SK-N-SH treated with all-trans-retinoic acid at 6 μM for 48 hours (cell line): ENCODE measurements at regions not wholly inside any gene's neighbourhood (a gene's known extent, or its start where the extent isn't known, plus 50 kb on each side); places are given as distances from the start of the nearest gene placed in this dataset.

Experiments used
- ATAC-seq: fragments of 200-7000 bp; cut with Tn5 transposase; 3 replicates; pipeline ENCODE4 v1.9.1; 2020; ENCODE audit warnings: mild to moderate bottlenecking, moderate library complexity
- ARNTL ChIP-seq: fragments of 450-650 bp; formaldehyde crosslinking; IDR thresholded peaks from 2 replicates; pipeline ENCODE4 v1.5.0; 2020; ENCODE audit warnings: low read depth, mild to moderate bottlenecking, moderate library complexity, borderline replicate concordance
- BACH2 ChIP-seq: fragments of 250-450 bp; sonication (Bioruptor Pico); IDR thresholded peaks from 2 replicates; pipeline ENCODE4 v1.9.0; 2021; ENCODE audit warnings: mild to moderate bottlenecking, borderline replicate concordance
- CREB5 ChIP-seq: fragments of 250-450 bp; sonication (Bioruptor Pico); IDR thresholded peaks from 2 replicates; pipeline ENCODE4 v1.5.1; 2020; ENCODE audit warnings: low read depth, mild to moderate bottlenecking, moderate library complexity
- CSDC2 ChIP-seq: fragments of 250-450 bp; sonication (Bioruptor Pico); IDR thresholded peaks from 2 replicates; pipeline ENCODE4 v1.5.0; 2020; ENCODE audit warnings: mild to moderate bottlenecking, moderate library complexity
- CSRNP3 ChIP-seq: fragments of 250-450 bp; sonication (Bioruptor Pico); IDR thresholded peaks from 2 replicates; pipeline ENCODE4 v1.5.1; 2021; ENCODE audit warnings: mild to moderate bottlenecking, moderate library complexity
- ESRRG ChIP-seq: fragments of 250-450 bp; sonication (Bioruptor Pico); IDR thresholded peaks from 2 replicates; pipeline ENCODE4 v1.6.1; 2021; ENCODE audit warnings: mild to moderate bottlenecking
- GLIS3 ChIP-seq: fragments of 250-450 bp; sonication (Bioruptor Pico); IDR thresholded peaks from 2 replicates; pipeline ENCODE4 v1.5.0; 2020; ENCODE audit warnings: mild to moderate bottlenecking, moderate library complexity
- ISL1 ChIP-seq: fragments of 250-450 bp; sonication (Bioruptor Pico); IDR thresholded peaks from 2 replicates; pipeline ENCODE4 v2.1.2; 2022; ENCODE audit warnings: mild to moderate bottlenecking, moderate library complexity
- OSR1 ChIP-seq: fragments of 250-450 bp; sonication (Bioruptor Pico); IDR thresholded peaks from 2 replicates; pipeline ENCODE4 v1.8.0; 2022; ENCODE audit warnings: moderate library complexity, mild to moderate bottlenecking, inconsistent platforms
- POU6F1 ChIP-seq: fragments of 250-450 bp; sonication (Bioruptor Pico); IDR thresholded peaks from 2 replicates; pipeline ENCODE4 v1.8.0; 2021; ENCODE audit warnings: low read depth, mild to moderate bottlenecking, moderate library complexity, borderline replicate concordance
- PPARA ChIP-seq: fragments of 250-450 bp; sonication (Bioruptor Pico); IDR thresholded peaks from 2 replicates; pipeline ENCODE4 v1.5.0; 2020; ENCODE audit warnings: mild to moderate bottlenecking, borderline replicate concordance
- RARB ChIP-seq: fragments of 250-450 bp; sonication (Bioruptor Pico); IDR thresholded peaks from 2 replicates; pipeline ENCODE4 v1.8.0; 2021; ENCODE audit warnings: mild to moderate bottlenecking, moderate library complexity
- SNAI2 ChIP-seq: fragments of 250-450 bp; sonication (Bioruptor Pico); IDR thresholded peaks from 2 replicates; pipeline ENCODE4 v1.5.0; 2020; ENCODE audit warnings: mild to moderate bottlenecking, moderate library complexity
- TOX ChIP-seq: fragments of 250-450 bp; sonication (Bioruptor Pico); IDR thresholded peaks from 2 replicates; pipeline ENCODE4 v1.8.0; 2021; ENCODE audit warnings: mild to moderate bottlenecking, moderate library complexity, borderline replicate concordance
- TSHZ2 ChIP-seq: fragments of 250-450 bp; sonication (Bioruptor Pico); IDR thresholded peaks from 2 replicates; pipeline ENCODE4 v1.5.0; 2020; ENCODE audit warnings: mild to moderate bottlenecking, moderate library complexity
- ZC3H10 ChIP-seq: fragments of 250-450 bp; sonication (Bioruptor Pico); IDR thresholded peaks from 2 replicates; pipeline ENCODE4 v1.5.1; 2021; ENCODE audit warnings: mild to moderate bottlenecking, moderate library complexity
- ZFP3 ChIP-seq: fragments of 250-450 bp; sonication (Bioruptor Pico); IDR thresholded peaks from 2 replicates; pipeline ENCODE4 v1.5.0; 2020; ENCODE audit warnings: mild to moderate bottlenecking, moderate library complexity
- ZFP30 ChIP-seq: fragments of 450-650 bp; formaldehyde crosslinking; IDR thresholded peaks from 2 replicates; pipeline ENCODE4 v1.5.0; 2022; ENCODE audit warnings: mild to moderate bottlenecking, moderate library complexity
- ZNF565 ChIP-seq: fragments of 450-650 bp; formaldehyde crosslinking; conservative IDR thresholded peaks from 2 replicates; pipeline ENCODE4 v1.5.0; 2020; ENCODE audit warnings: low read depth, mild to moderate bottlenecking, moderate library complexity
- ZNF70 ChIP-seq: fragments of 450-650 bp; formaldehyde crosslinking; IDR thresholded peaks from 2 replicates; pipeline ENCODE4 v1.5.0; 2020; ENCODE audit warnings: mild to moderate bottlenecking, moderate library complexity
- ZNF8 ChIP-seq: fragments of 450-650 bp; formaldehyde crosslinking; IDR thresholded peaks from 2 replicates; pipeline ENCODE4 v1.5.0; 2020; ENCODE audit warnings: mild to moderate bottlenecking, moderate library complexity

GRCh38 chr10:84789026-84789425 lies 460.6 kb downstream of the CCSER2 start:
- no peak for TF ChIP-seq RARB (CRISPR knock-in tag)
- no peak for TF ChIP-seq ESRRG
- no peak for TF ChIP-seq GLIS3
- TF ChIP-seq ZFP30: no peak
- no peak for TF ChIP-seq ARNTL (CRISPR knock-in tag)
- TF ChIP-seq SNAI2: no peak
- no peak for TF ChIP-seq CSDC2
- no peak for TF ChIP-seq ZNF70 (CRISPR knock-in tag)
- TF ChIP-seq ZNF8 (CRISPR knock-in tag): no peak
- no peak for TF ChIP-seq POU6F1 (CRISPR knock-in tag)
- no peak for TF ChIP-seq ISL1 (CRISPR knock-in tag)
- TF ChIP-seq, all 23 proteins: peak for 0
- no peak for ATAC-seq

- no peak for ATAC-seq
- TF ChIP-seq TSHZ2 (CRISPR knock-in tag): no peak
- no peak for TF ChIP-seq ZNF70 (CRISPR knock-in tag)
- no peak for TF ChIP-seq CSRNP3 (CRISPR knock-in tag)
- no peak for TF ChIP-seq OSR1 (CRISPR knock-in tag)
- TF ChIP-seq TOX (CRISPR knock-in tag): no peak
- no peak for TF ChIP-seq ZNF565 (CRISPR knock-in tag)
- no peak for TF ChIP-seq ISL1 (CRISPR knock-in tag)
- TF ChIP-seq RARB (CRISPR knock-in tag): no peak
- no peak for TF ChIP-seq ARNTL (CRISPR knock-in tag)
- no peak for TF ChIP-seq ESRRG
- no peak for TF ChIP-seq BACH2
- TF ChIP-seq ZNF8 (CRISPR knock-in tag): no peak
- no peak for TF ChIP-seq SNAI2
- no peak for TF ChIP-seq GLIS3
- TF ChIP-seq ZFP3 (CRISPR knock-in tag): no peak
- TF ChIP-seq CREB5: no peak
Observed at GRCh38 chr10:84798312-84798711, 469.9 kb downstream of the CCSER2 start.

GRCh38 chr10:84801156-84801555 lies 472.8 kb downstream of the CCSER2 start:
- TF ChIP-seq SNAI2 (no peak), CREB5 (no peak), ZFP30 (no peak), ISL1 (CRISPR knock-in tag) (no peak), ESRRG (no peak), TSHZ2 (CRISPR knock-in tag) (no peak), ZNF8 (CRISPR knock-in tag) (no peak), ZC3H10 (CRISPR knock-in tag) (no peak), ARNTL (CRISPR knock-in tag) (no peak), PPARA (CRISPR knock-in tag) (no peak), TOX (CRISPR knock-in tag) (no peak), CSRNP3 (CRISPR knock-in tag) (no peak), ZNF565 (CRISPR knock-in tag) (no peak), BACH2 (no peak), POU6F1 (CRISPR knock-in tag) (no peak), GLIS3 (no peak), RARB (CRISPR knock-in tag) (no peak)
- ATAC-seq: no peak
